Colonic mucosa (tissue), 4 donors: ENCODE measurements at regions not wholly inside any gene's neighbourhood (a gene's known extent, or its start where the extent isn't known, plus 50 kb on each side); places are given as distances from the start of the nearest gene placed in this dataset.

Source experiments
- DNase-seq: peaks from one replicate; pipeline ENCODE4 v3.0.0-alpha.2; 2020
- H3K27ac ChIP-seq: fragments of 200-600 bp; one replicate; pipeline ENCODE4 v1.8.0; 2021
- H3K27me3 ChIP-seq: fragments of 200-600 bp; one replicate; pipeline ENCODE4 v1.8.0; 2021
- H3K36me3 ChIP-seq: fragments of 200-600 bp; one replicate; pipeline ENCODE4 v1.8.0; 2021
- H3K4me1 ChIP-seq: fragments of 200-600 bp; one replicate; pipeline ENCODE4 v1.8.0; 2021; ENCODE audit warnings: mild to moderate bottlenecking
- H3K4me3 ChIP-seq: fragments of 200-600 bp; one replicate; pipeline ENCODE4 v1.8.0; 2021
- H3K9ac ChIP-seq, 2 donors: one replicate each; pipeline ENCODE4 v1.7.0; 2013; ENCODE audit warnings: control low read depth in 2 of 2, low read depth in 2 of 2, low read length in 2 of 2
- H3K9me3 ChIP-seq: fragments of 200-600 bp; one replicate; pipeline ENCODE4 v1.8.0; 2021
- intact Hi-C: fragments of 100-400 bp; cut with DNase I; formaldehyde crosslinking; loops from one replicate; pipeline ENCODE4 v1.14.1; 2022
- TF ChIP-seq, protein P1 (sequence below): fragments of 200-600 bp; IDR thresholded peaks from one replicate; pipeline ENCODE4 v1.8.0; 2022; ENCODE audit warnings: antibody characterized with exemption, mild to moderate bottlenecking
- donor health status: healthy.
- donor health status: DM: no; HTN: no; CAD: no.
- donor health status: DM: no; HTN: no; CAD: no.

DNA sequence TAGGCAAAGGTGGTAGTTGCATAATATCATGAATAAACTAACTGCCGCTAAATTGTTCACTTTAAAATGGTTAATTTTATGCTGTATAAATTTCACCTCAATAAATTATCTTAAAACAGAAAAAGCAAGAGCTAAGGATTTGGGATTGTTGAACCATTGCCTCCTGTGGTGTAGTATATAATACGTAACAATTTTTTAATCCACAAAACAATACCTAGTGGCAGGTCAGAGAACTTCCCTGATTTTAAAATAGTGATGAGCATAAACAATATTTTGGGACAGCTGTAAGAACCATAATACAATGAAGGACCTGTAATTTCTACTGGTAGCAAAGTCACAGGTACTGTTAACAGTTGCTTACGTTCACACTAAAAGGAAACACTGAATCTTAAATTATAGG is 161.9 kb upstream of the PRNP start:
- Histone ChIP-seq H3K9ac (no peak overlapping the region), H3K27ac (no peak overlapping the region), H3K36me3 (no peaks in the 10 kb centered on the region), H3K4me1 (no peaks in the 10 kb centered on the region), H3K27me3 (no peaks in the 10 kb centered on the region), H3K9me3 (no peaks in the 10 kb centered on the region), H3K4me3 (no peak overlapping the region)
- intact Hi-C loops, result no loop called here
- DNase-seq, result no peak
- TF ChIP-seq, protein P1, sequence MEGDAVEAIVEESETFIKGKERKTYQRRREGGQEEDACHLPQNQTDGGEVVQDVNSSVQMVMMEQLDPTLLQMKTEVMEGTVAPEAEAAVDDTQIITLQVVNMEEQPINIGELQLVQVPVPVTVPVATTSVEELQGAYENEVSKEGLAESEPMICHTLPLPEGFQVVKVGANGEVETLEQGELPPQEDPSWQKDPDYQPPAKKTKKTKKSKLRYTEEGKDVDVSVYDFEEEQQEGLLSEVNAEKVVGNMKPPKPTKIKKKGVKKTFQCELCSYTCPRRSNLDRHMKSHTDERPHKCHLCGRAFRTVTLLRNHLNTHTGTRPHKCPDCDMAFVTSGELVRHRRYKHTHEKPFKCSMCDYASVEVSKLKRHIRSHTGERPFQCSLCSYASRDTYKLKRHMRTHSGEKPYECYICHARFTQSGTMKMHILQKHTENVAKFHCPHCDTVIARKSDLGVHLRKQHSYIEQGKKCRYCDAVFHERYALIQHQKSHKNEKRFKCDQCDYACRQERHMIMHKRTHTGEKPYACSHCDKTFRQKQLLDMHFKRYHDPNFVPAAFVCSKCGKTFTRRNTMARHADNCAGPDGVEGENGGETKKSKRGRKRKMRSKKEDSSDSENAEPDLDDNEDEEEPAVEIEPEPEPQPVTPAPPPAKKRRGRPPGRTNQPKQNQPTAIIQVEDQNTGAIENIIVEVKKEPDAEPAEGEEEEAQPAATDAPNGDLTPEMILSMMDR, result no peak

DNA sequence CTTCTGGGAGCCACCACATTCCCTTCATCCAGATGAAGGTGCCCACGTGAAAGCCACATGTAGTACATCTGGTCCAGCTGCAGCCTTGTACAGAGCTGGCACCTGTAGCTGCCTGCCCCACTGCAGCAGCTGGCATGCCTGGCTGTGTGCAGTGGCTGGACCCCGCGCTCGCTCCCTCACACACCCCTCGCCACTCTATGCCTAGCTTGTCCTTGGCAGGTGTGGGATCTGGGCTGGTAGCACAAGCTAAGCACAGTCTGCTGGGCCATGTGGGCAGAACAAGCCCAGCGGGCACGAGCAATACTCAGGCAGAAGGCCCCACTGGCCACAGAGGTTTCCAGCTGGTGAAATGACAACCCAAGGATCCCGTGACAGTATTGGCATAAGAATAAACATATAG is 163.9 kb upstream of the PRNP start:
- Histone ChIP-seq H3K4me3 (no peak overlapping the region), H3K4me1 (no peaks in the 10 kb centered on the region), H3K27ac (no peak overlapping the region), H3K9me3 (no peaks in the 10 kb centered on the region), H3K27me3 (no peaks in the 10 kb centered on the region), H3K36me3 (no peaks in the 10 kb centered on the region), H3K9ac (no peak overlapping the region)
- DNase-seq, result no peak
- TF ChIP-seq, protein P1, result no peak
- intact Hi-C loops, result no loop called here

DNA sequence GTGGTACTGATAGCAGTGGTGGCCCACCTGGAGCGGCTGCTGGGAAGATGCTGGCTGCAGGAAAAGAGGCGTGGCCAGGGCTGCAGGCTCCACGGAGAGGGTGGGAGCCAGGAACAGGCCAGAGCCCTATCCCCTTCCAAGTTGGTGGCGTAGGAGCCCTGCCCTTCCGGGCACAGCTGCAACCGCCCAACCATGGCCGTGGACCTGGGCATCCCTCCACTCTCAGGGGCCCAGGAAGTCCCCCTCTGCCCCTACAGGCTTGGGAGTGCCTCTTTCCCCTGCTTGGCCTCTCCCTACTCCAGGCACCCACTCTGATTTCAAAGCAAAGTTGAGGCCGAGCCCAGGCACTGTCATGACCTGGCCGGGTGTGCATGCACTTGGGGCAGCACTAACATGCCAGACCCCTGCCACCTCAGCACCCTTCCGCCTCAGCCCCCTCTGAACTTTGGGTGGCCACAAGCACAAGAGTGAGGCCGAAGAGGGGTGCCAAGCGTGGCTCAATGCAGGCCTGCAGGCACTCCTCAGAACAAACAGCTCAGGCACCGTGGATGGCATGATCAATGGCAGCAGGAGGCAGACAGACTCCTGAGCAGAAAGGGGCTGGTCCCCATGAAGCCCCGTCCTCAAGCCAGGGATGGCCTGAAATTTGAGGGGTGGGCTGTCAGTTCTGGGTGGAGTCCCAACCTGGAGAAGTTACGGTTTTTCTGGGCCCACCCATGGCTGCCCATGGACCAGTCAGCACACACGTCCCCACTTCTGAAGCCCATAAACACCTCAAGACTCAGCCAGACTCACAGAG is 164.9 kb upstream of the PRNP start:
- H3K9me3 ChIP-seq, result no peaks in the 10 kb centered on the region
- H3K36me3 ChIP-seq, result no peaks in the 10 kb centered on the region
- intact Hi-C loops, result no loop called here
- H3K4me1 ChIP-seq, result no peaks in the 10 kb centered on the region
- no peak overlapping the region for H3K4me3 ChIP-seq
- no peak overlapping the region for H3K9ac ChIP-seq
- no peaks in the 10 kb centered on the region for H3K27me3 ChIP-seq
- no peak overlapping the region for H3K27ac ChIP-seq
- no peak for DNase-seq
- TF ChIP-seq, protein P1, result no peak

DNA sequence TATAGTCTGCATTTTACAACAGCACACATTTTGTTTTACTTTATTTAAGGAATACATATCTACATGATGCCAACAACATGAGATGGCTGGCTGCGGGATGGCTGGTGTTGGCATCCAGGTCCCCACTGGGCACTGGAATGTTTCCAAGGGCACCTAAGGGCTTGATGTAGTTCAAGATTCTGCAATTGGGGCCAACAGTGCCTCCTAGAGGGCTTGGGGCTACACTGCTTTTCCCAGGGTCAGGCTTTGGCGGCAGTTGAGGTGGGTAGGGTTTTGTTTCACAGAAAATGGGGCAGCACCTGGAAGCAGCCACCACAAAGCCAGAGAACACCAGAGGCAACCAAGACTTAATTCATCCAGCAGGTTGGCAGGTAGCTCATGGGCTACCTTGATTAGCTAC is 166.7 kb upstream of the PRNP start:
- peak; percentile 22 for DNase-seq
- intact Hi-C loops, result no loop called here
- Histone ChIP-seq H3K4me3 (no peak overlapping the region), H3K9me3 (no peaks in the 10 kb centered on the region), H3K27ac (no peak overlapping the region), H3K4me1 (no peaks in the 10 kb centered on the region), H3K27me3 (no peaks in the 10 kb centered on the region), H3K36me3 (no peaks in the 10 kb centered on the region), H3K9ac (no peak overlapping the region)
- TF ChIP-seq, protein P1, result no peak

DNA sequence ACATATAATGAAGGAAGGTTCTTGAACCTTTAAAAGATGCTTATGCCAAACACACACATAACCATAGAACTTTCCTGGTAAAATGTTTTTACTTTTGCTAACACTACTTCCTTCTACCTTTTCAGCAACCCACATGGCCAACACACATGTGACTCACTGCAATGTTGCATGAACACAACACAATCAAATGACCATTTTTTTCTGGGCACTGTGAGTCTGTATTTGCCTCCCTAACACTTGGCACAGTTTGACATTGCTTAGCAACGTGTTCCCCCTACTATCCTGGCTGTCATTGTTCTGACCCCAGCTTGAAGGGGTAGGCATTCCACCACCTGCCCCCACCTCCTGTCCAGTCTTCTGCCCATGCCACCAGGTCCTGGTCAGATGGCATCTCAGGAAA is 169.4 kb upstream of the PRNP start:
- Histone ChIP-seq H3K27me3 (no peaks in the 10 kb centered on the region), H3K36me3 (no peaks in the 10 kb centered on the region), H3K4me3 (no peak overlapping the region), H3K27ac (no peak overlapping the region), H3K9me3 (no peaks in the 10 kb centered on the region), H3K9ac (no peak overlapping the region), H3K4me1 (no peaks in the 10 kb centered on the region)
- no peak for DNase-seq
- intact Hi-C loops, result no loop called here
- TF ChIP-seq, protein P1, result no peak
